Bronchial epithelial cell (primary cell): ENCODE measurements at regions not wholly inside any gene's neighbourhood (a gene's known extent, or its start where the extent isn't known, plus 50 kb on each side); places are given as distances from the start of the nearest gene placed in this dataset.
A peak's percentile ranks its signal among the peaks of the same experiment; 100 is the strongest.

Experiments
- DNase-seq: peaks from one replicate; pipeline ENCODE4 v3.0.0-alpha.2; 2010; ENCODE audit warnings: low read depth
- FAIRE-seq: peaks from 2 replicates; lab custom pipeline; 2011; peaks lifted over from hg19 to GRCh38; lab: Jason Lieb, UNC
- H3K27me3 ChIP-seq: 2 replicates; pipeline ENCODE4 v1.5.1; 2011; ENCODE audit warnings: low read length; ENCODE audit not compliant: control insufficient read depth, insufficient read depth
- H3K36me3 ChIP-seq: 2 replicates; pipeline ENCODE4 v1.5.1; 2011; ENCODE audit warnings: low read length; ENCODE audit not compliant: control insufficient read depth, insufficient read depth
- H3K4me3 ChIP-seq: 2 replicates; pipeline ENCODE4 v1.5.1; 2011; ENCODE audit warnings: mild to moderate bottlenecking, low read depth, low read length, control low read depth
- CTCF ChIP-seq: IDR thresholded peaks from 2 replicates; pipeline ENCODE4 v1.5.1; 2011; ENCODE audit warnings: mild to moderate bottlenecking, moderate library complexity, low read length, control low read depth, inconsistent platforms; ENCODE audit not compliant: insufficient read depth, severe bottlenecking

GRCh38 chr2:220348206-220348605 is 720.8 kb downstream of the SLC4A3 start:
- Histone ChIP-seq H3K4me3 (no peak overlapping the region), H3K27me3 (no peaks in the 10 kb centered on the region), H3K36me3 (no peaks in the 10 kb centered on the region)
- no peak for TF ChIP-seq CTCF
- no peak for DNase-seq
- FAIRE-seq: no peak

- no peak for TF ChIP-seq CTCF
- no peaks in the 10 kb centered on the region for H3K36me3 ChIP-seq
- H3K27me3 ChIP-seq: no peaks in the 10 kb centered on the region
- DNase-seq (peak; percentile 92), FAIRE-seq (no peak)
- H3K4me3 ChIP-seq: no peak overlapping the region
These were observed 726.5 kb downstream of the SLC4A3 start for GRCh38 chr2:220353897-220354296.

- Histone ChIP-seq H3K36me3 (no peaks in the 10 kb centered on the region), H3K27me3 (no peaks in the 10 kb centered on the region), H3K4me3 (no peak overlapping the region)
- DNase-seq (peak; percentile 73), FAIRE-seq (no peak)
- TF ChIP-seq CTCF: no peak
These were observed 728.6 kb downstream of the SLC4A3 start for GRCh38 chr2:220356076-220356475.

GRCh38 chr2:220365023-220365422 is 737.6 kb downstream of the SLC4A3 start:
- FAIRE-seq (peak; percentile 62), DNase-seq (peak; percentile 99)
- Histone ChIP-seq H3K27me3 (no peaks in the 10 kb centered on the region), H3K4me3 (no peak overlapping the region), H3K36me3 (no peaks in the 10 kb centered on the region)
- TF ChIP-seq CTCF: no peak

GRCh38 chr2:220366765-220367164 is 739.3 kb downstream of the SLC4A3 start:
- FAIRE-seq (no peak), DNase-seq (no peak)
- H3K36me3 ChIP-seq: no peaks in the 10 kb centered on the region
- H3K27me3 ChIP-seq: no peaks in the 10 kb centered on the region
- no peak for TF ChIP-seq CTCF
- H3K4me3 ChIP-seq: no peak overlapping the region

DNA sequence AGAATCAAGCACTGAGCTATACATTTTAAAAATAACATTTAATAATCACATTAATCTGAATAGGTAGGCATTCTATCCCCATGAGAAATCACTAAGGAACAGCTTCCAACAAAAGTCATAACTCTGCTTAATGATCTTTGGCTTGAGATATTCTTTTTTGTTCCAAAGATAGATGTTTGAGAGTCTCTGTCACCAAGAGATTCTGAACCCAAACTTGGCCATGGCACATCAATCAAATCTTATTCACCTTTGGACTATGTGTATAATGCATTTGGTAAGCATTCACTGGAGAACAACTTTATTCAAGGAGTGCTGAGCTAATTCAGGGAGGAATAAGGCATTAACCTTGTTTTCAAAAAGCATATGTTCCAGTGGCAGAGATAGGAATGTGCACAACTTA is 743.3 kb downstream of the SLC4A3 start:
- H3K4me3 ChIP-seq: no peak overlapping the region
- TF ChIP-seq CTCF: no peak
- FAIRE-seq (peak; percentile 83), DNase-seq (no peak)
- H3K27me3 ChIP-seq: no peaks in the 10 kb centered on the region
- no peaks in the 10 kb centered on the region for H3K36me3 ChIP-seq
